Fibroblast of upper back skin (primary cell): ENCODE measurements at regions not wholly inside any gene's neighbourhood (a gene's known extent, or its start where the extent isn't known, plus 50 kb on each side); places are given as distances from the start of the nearest gene placed in this dataset.
"Not testable (repeated sequence)": the region's sequence is repeated elsewhere in the genome, so short reads cannot be mapped to it uniquely, and the experiment has no call there.

ENCODE experiments used
- DNase-seq: peaks from one replicate; pipeline ENCODE4 v3.0.0-alpha.2; 2013

- DNase-seq, result no peak
These were observed 859.3 kb upstream of the AADAT start for GRCh38 chr4:170949084-170949483.

GRCh38 chr4:170940043-170940724, 850.4 kb upstream of the AADAT start:
- DNase-seq, result no peak

- DNase-seq, result no peak
These were observed 848.8 kb upstream of the AADAT start for GRCh38 chr4:170938588-170938987.

GRCh38 chr4:170931321-170931720, 841.6 kb upstream of the AADAT start:
- peak; percentile 8 for DNase-seq

GRCh38 chr4:170888660-170889059, 798.9 kb upstream of the AADAT start:
- no peak for DNase-seq

- no peak for DNase-seq
These were observed 797.6 kb upstream of the AADAT start for GRCh38 chr4:170887396-170887795.

GRCh38 chr4:170884969-170885570, 795.3 kb upstream of the AADAT start:
- DNase-seq, result peak; percentile 16

GRCh38 chr4:170881646-170882045, 791.9 kb upstream of the AADAT start:
- DNase-seq, result not testable (repeated sequence)

GRCh38 chr4:170875868-170876267, 786.1 kb upstream of the AADAT start:
- no peak for DNase-seq

- no peak for DNase-seq
These were observed 783.0 kb upstream of the AADAT start for GRCh38 chr4:170872794-170873193.

GRCh38 chr4:170868170-170868569, 778.4 kb upstream of the AADAT start:
- DNase-seq, result no peak

GRCh38 chr4:170854097-170854496, 764.3 kb upstream of the AADAT start:
- no peak for DNase-seq

- peak; percentile 46 for DNase-seq
These were observed 763.8 kb upstream of the AADAT start for GRCh38 chr4:170853422-170854021.

- no peak for DNase-seq
These were observed 760.2 kb upstream of the AADAT start for GRCh38 chr4:170849969-170850368.

- no peak for DNase-seq
These were observed 738.0 kb upstream of the AADAT start for GRCh38 chr4:170827562-170828274.

GRCh38 chr4:170818786-170819185, 729.0 kb upstream of the AADAT start:
- DNase-seq, result no peak

GRCh38 chr4:170805352-170805751, 715.6 kb upstream of the AADAT start:
- no peak for DNase-seq

GRCh38 chr4:170804930-170805329, 715.2 kb upstream of the AADAT start:
- DNase-seq, result no peak

- DNase-seq, result no peak
These were observed 713.7 kb upstream of the AADAT start for GRCh38 chr4:170803492-170803891.

- DNase-seq, result no peak
These were observed 712.0 kb upstream of the AADAT start for GRCh38 chr4:170801771-170802170.

- no peak for DNase-seq
These were observed 704.8 kb upstream of the AADAT start for GRCh38 chr4:170794525-170794924.

GRCh38 chr4:170788540-170789051, 698.8 kb upstream of the AADAT start:
- DNase-seq, result not testable (repeated sequence)

GRCh38 chr4:170777663-170778062, 687.9 kb upstream of the AADAT start:
- DNase-seq, result no peak

- DNase-seq, result no peak
These were observed 687.2 kb upstream of the AADAT start for GRCh38 chr4:170776983-170777382.
